Natural killer cell (primary cell): ENCODE measurements at regions not wholly inside any gene's neighbourhood (a gene's known extent, or its start where the extent isn't known, plus 50 kb on each side); places are given as distances from the start of the nearest gene placed in this dataset.

ENCODE experiments used
- ATAC-seq, 3 donors: fragments of 150-1000 bp in 2 of 3; fragments of 200-7000 bp in 1 of 3; cut with Tn5 transposase; 1 replicate in 1 of 3; 2 replicates in 2 of 3; pipeline ENCODE4 v1.10.0; 2021; ENCODE audit warnings: mild to moderate bottlenecking in 2 of 3, moderate library complexity in 2 of 3
- DNase-seq, 2 donors: peaks; one replicate each; pipeline versions ENCODE4 v3.0.0 to v3.0.0-alpha.2; 2013 to 2021; ENCODE audit warnings: mixed read lengths in 1 of 2
- H3K27ac ChIP-seq: one replicate; pipeline ENCODE4 v1.5.1; 2013; ENCODE audit warnings: mild to moderate bottlenecking, low read length
- H3K27me3 ChIP-seq: one replicate; pipeline ENCODE4 v1.6.1; 2013; ENCODE audit warnings: low read length; ENCODE audit not compliant: control insufficient read depth, insufficient read depth
- H3K36me3 ChIP-seq: one replicate; pipeline ENCODE4 v1.6.1; 2013; ENCODE audit warnings: low read length; ENCODE audit not compliant: control insufficient read depth, insufficient read depth
- H3K4me1 ChIP-seq: one replicate; pipeline ENCODE4 v1.6.1; 2013; ENCODE audit warnings: low read length; ENCODE audit not compliant: control insufficient read depth, insufficient read depth
- H3K4me3 ChIP-seq: one replicate; pipeline ENCODE4 v1.5.1; 2013; ENCODE audit warnings: low read length
- H3K9me3 ChIP-seq: one replicate; pipeline ENCODE4 v1.6.1; 2013; ENCODE audit warnings: low read length; ENCODE audit not compliant: control insufficient read depth, insufficient read depth
- H3K27ac Mint-ChIP-seq, 2 donors: one replicate each; pipeline ENCODE4 v1.8.0; 2022; ENCODE audit warnings: mild to moderate bottlenecking in 2 of 2, mixed read lengths in 2 of 2, moderate library complexity in 1 of 2
- H3K27me3 Mint-ChIP-seq, 2 donors: one replicate each; pipeline ENCODE4 v1.8.0; 2022; ENCODE audit warnings: low read depth in 2 of 2, mixed read lengths in 2 of 2
- H3K36me3 Mint-ChIP-seq: one replicate; pipeline ENCODE4 v1.8.0; 2022; ENCODE audit warnings: mixed read lengths
- H3K4me1 Mint-ChIP-seq, 2 donors: one replicate each; pipeline ENCODE4 v1.8.0; 2022; ENCODE audit warnings: mixed read lengths in 2 of 2
- H3K4me3 Mint-ChIP-seq: one replicate; pipeline ENCODE4 v1.8.0; 2022; ENCODE audit warnings: mild to moderate bottlenecking, moderate library complexity, mixed read lengths
- H3K9me3 Mint-ChIP-seq, 2 donors: one replicate each; pipeline ENCODE4 v1.8.0; 2022; ENCODE audit warnings: mixed read lengths in 2 of 2
- CTCF ChIP-seq: fragments of 200-600 bp; IDR thresholded peaks from one replicate; pipeline ENCODE4 v1.8.0; 2022; ENCODE audit warnings: antibody characterized with exemption
- WGBS: methylation state at CpG from one replicate; pipeline ENCODE4 v1.1.7; 2013; ENCODE audit warnings: missing lambda C conversion rate; ENCODE audit not compliant: insufficient coverage; 5-methylcytosine and 5-hydroxymethylcytosine counted together
- intact Hi-C: fragments of 100-400 bp; cut with micrococcal nuclease; formaldehyde crosslinking; loops from one replicate; pipeline ENCODE4 v1.14.2; 2022

GRCh38 chr7:51693258-51693657 is 376.6 kb upstream of the COBL start:
- Histone ChIP-seq H3K9me3 (no peaks in the 10 kb centered on the region), H3K27ac (no peak overlapping the region), H3K36me3 (no peaks in the 10 kb centered on the region), H3K4me1 (no peaks in the 10 kb centered on the region), H3K27me3 (no peaks in the 10 kb centered on the region), H3K4me3 (no peak overlapping the region)
- no peak overlapping the region for H3K4me3 Mint-ChIP-seq
- TF ChIP-seq CTCF = no peak
- H3K9me3 Mint-ChIP-seq = peaks cover 14 to 15% of the 10 kb centered on the region in 2 donors
- H3K4me1 Mint-ChIP-seq = no peaks in the 10 kb centered on the region
- ATAC-seq (no peak), DNase-seq (no peak)
- no peaks in the 10 kb centered on the region for H3K27me3 Mint-ChIP-seq
- H3K36me3 Mint-ChIP-seq = peaks cover 5% of the 10 kb centered on the region
- no peak overlapping the region for H3K27ac Mint-ChIP-seq
- intact Hi-C loops = no loop called here
- WGBS = 84% methylated on average over 5 of the region's 5 CpGs

GRCh38 chr7:51689547-51689946 is 372.9 kb upstream of the COBL start:
- no peak for ATAC-seq

GRCh38 chr7:51685794-51686193 is 369.2 kb upstream of the COBL start:
- H3K36me3 Mint-ChIP-seq = peaks cover 7% of the 10 kb centered on the region
- H3K4me3 ChIP-seq = no peak overlapping the region
- no peaks in the 10 kb centered on the region for H3K36me3 ChIP-seq
- 88% methylated on average over 3 of the region's 4 CpGs for WGBS
- no peaks in the 10 kb centered on the region for H3K27me3 Mint-ChIP-seq
- H3K9me3 ChIP-seq = peaks cover 4% of the 10 kb centered on the region
- DNase-seq (no peak), ATAC-seq (no peak)
- TF ChIP-seq CTCF = no peak
- H3K4me3 Mint-ChIP-seq = no peak overlapping the region
- no peaks in the 10 kb centered on the region for H3K4me1 ChIP-seq
- intact Hi-C loops = no loop called here
- peaks cover 10 to 23% of the 10 kb centered on the region in 2 donors for H3K9me3 Mint-ChIP-seq
- H3K27ac ChIP-seq = no peak overlapping the region
- no peaks in the 10 kb centered on the region for H3K27me3 ChIP-seq
- H3K27ac Mint-ChIP-seq = no peak overlapping the region
- no peaks in the 10 kb centered on the region for H3K4me1 Mint-ChIP-seq

More at GRCh38 chr7:51689547-51689946, 372.9 kb upstream of the COBL start:
- no peak for DNase-seq
- Mint-ChIP-seq H3K4me1 (no peaks in the 10 kb centered on the region), H3K4me3 (no peak overlapping the region), H3K36me3 (peaks cover 4% of the 10 kb centered on the region), H3K27ac (no peak overlapping the region), H3K27me3 (no peaks in the 10 kb centered on the region), H3K9me3 (peaks cover 23 to 25% of the 10 kb centered on the region in 2 donors)
- Histone ChIP-seq H3K27ac (no peak overlapping the region), H3K9me3 (no peaks in the 10 kb centered on the region), H3K4me1 (no peaks in the 10 kb centered on the region), H3K27me3 (no peaks in the 10 kb centered on the region), H3K36me3 (no peaks in the 10 kb centered on the region), H3K4me3 (no peak overlapping the region)
- intact Hi-C loops = no loop called here
- WGBS = no CpG with 5 or more reads among the region's 3 CpGs
- no peak for TF ChIP-seq CTCF

- H3K9me3 ChIP-seq = peaks cover 4% of the 10 kb centered on the region
- no peaks in the 10 kb centered on the region for H3K4me1 ChIP-seq
- no peak overlapping the region for H3K27ac ChIP-seq
- Mint-ChIP-seq H3K36me3 (peaks cover 25% of the 10 kb centered on the region), H3K4me1 (no peaks in the 10 kb centered on the region), H3K27ac (no peak overlapping the region), H3K4me3 (no peak overlapping the region), H3K27me3 (no peaks in the 10 kb centered on the region), H3K9me3 (peaks cover 20 to 29% of the 10 kb centered on the region in 2 donors)
- WGBS = 81% methylated on average over 13 of the region's 13 CpGs
- intact Hi-C loops = no loop called here
- ATAC-seq = no peak
- no peak for DNase-seq
- H3K27me3 ChIP-seq = no peaks in the 10 kb centered on the region
- TF ChIP-seq CTCF = no peak
- no peak overlapping the region for H3K4me3 ChIP-seq
- no peaks in the 10 kb centered on the region for H3K36me3 ChIP-seq
Measured at GRCh38 chr7:51680594-51681399, 364.2 kb upstream of the COBL start.
